VCaP (cell line): ENCODE measurements at regions not wholly inside any gene's neighbourhood (a gene's known extent, or its start where the extent isn't known, plus 50 kb on each side); places are given as distances from the start of the nearest gene placed in this dataset.

Source experiments
- H3K27ac ChIP-seq: fragments of 450-650 bp; 2 replicates; pipeline ENCODE4 v1.5.1; 2017
- CTCF ChIP-seq: fragments of 450-650 bp; conservative IDR thresholded peaks from 2 replicates; pipeline ENCODE4 v1.5.1; 2017; ENCODE audit warnings: mild to moderate bottlenecking, moderate library complexity

DNA sequence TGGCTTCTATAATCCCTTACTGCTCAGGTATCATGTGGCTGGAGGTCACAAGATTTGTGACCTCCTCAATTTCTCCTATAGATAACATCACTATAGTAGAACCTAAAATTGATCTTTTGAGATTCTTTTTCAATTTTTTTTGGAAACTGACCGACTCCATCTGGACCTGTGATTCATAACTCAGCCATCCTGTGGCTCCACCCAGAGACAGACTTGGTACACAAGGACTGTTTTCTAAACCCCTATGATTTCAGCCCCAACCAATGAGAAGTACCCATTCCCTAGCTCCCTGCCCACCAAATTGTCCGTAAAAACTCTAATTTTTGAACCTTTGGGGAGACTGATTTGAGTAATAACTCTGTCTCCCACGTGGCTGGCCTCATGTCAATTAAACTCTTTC lies 148.9 kb downstream of the SYT10 start:
- no peak overlapping the region for H3K27ac ChIP-seq
- no peak for TF ChIP-seq CTCF

- no peak overlapping the region for H3K27ac ChIP-seq
- no peak for TF ChIP-seq CTCF
Observed at GRCh38 chr12:33283054-33283453, 156.6 kb downstream of the SYT10 start.

GRCh38 chr12:33277376-33277775 lies 162.2 kb downstream of the SYT10 start:
- no peak overlapping the region for H3K27ac ChIP-seq
- no peak for TF ChIP-seq CTCF

GRCh38 chr12:33267641-33268040 lies 172.0 kb downstream of the SYT10 start:
- no peak overlapping the region for H3K27ac ChIP-seq
- no peak for TF ChIP-seq CTCF

GRCh38 chr12:33265900-33266299 lies 173.7 kb downstream of the SYT10 start:
- H3K27ac ChIP-seq = no peak overlapping the region
- TF ChIP-seq CTCF = no peak

DNA sequence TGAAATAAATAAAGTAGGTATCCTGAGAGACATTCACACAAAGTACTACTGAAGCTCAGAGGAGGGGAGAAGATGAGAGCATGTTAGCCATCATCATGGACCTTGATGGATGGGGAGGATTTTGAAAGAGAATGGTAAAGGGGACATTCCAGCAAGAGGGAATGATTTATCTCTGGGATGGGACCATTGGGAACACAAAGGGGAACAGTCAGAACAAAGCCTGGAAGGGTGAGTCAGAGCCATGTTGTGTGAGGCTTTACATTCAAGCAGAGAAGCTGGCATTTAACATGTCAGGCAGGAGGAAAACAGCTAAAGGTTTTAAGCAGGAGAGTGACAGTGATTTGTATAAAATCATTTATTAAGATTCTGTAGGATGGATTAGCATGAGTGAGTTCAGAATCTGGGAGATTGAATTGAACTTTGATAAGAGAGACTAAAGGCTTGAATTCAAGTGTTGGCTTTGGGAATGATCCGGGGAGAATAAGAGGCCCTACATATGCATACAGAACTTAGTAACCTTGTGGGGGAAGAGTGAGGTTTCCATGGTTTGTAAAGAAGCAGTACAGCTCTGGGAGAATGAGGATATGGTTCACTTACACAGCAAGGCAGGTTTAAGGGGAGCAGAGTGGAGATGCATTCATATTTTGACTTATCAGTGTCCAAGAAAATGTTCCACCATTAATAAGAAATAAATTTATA lies 174.4 kb downstream of the SYT10 start:
- no peak overlapping the region for H3K27ac ChIP-seq
- no peak for TF ChIP-seq CTCF

- TF ChIP-seq CTCF = no peak
- no peak overlapping the region for H3K27ac ChIP-seq
Observed at GRCh38 chr12:33253178-33253577, 186.4 kb downstream of the SYT10 start.
